Mesothelial cell of epicardium (in vitro differentiated cells): ENCODE measurements at regions not wholly inside any gene's neighbourhood (a gene's known extent, or its start where the extent isn't known, plus 50 kb on each side); places are given as distances from the start of the nearest gene placed in this dataset.

Experiments
- DNase-seq, 2 experiments: peaks; one replicate each; pipeline ENCODE4 v3.0.0; 2021; ENCODE audit warnings: low spot score in 2 of 2; ENCODE audit not compliant: unreplicated experiment in 2 of 2
- H3K27ac Mint-ChIP-seq: 2 replicates; pipeline ENCODE4 v1.8.0; 2021; ENCODE audit warnings: mixed read lengths
- H3K27me3 Mint-ChIP-seq: 2 replicates; pipeline ENCODE4 v1.8.0; 2021; ENCODE audit warnings: low read depth, mixed read lengths
- H3K36me3 Mint-ChIP-seq: 2 replicates; pipeline ENCODE4 v1.8.0; 2021; ENCODE audit warnings: mixed read lengths
- H3K4me1 Mint-ChIP-seq: 2 replicates; pipeline ENCODE4 v1.8.0; 2021; ENCODE audit warnings: mixed read lengths
- H3K4me3 Mint-ChIP-seq: 2 replicates; pipeline ENCODE4 v1.8.0; 2021; ENCODE audit warnings: mild to moderate bottlenecking, moderate library complexity, mixed read lengths
- H3K9me3 Mint-ChIP-seq: 2 replicates; pipeline ENCODE4 v1.8.0; 2021; ENCODE audit warnings: mixed read lengths
- CTCF ChIP-seq: fragments of 200-600 bp; sonication (generic); IDR thresholded peaks from one replicate; pipeline ENCODE4 v1.5.0; 2021; ENCODE audit warnings: antibody characterized with exemption; ENCODE audit not compliant: unreplicated experiment

GRCh38 chr16:51035711-51036110 lies 115.4 kb downstream of the SALL1 start:
- Mint-ChIP-seq H3K27ac (no peak overlapping the region), H3K4me3 (no peak overlapping the region), H3K4me1 (no peaks in the 10 kb centered on the region), H3K36me3 (no peaks in the 10 kb centered on the region), H3K9me3 (no peaks in the 10 kb centered on the region), H3K27me3 (peaks cover 29% of the 10 kb centered on the region)
- no peak for TF ChIP-seq CTCF
- DNase-seq, result no peak

GRCh38 chr16:51035110-51035498 lies 116.0 kb downstream of the SALL1 start:
- no peaks in the 10 kb centered on the region for H3K9me3 Mint-ChIP-seq
- no peaks in the 10 kb centered on the region for H3K4me1 Mint-ChIP-seq
- H3K36me3 Mint-ChIP-seq, result no peaks in the 10 kb centered on the region
- H3K4me3 Mint-ChIP-seq, result no peak overlapping the region
- H3K27ac Mint-ChIP-seq, result no peak overlapping the region
- no peak for DNase-seq
- no peak for TF ChIP-seq CTCF
- H3K27me3 Mint-ChIP-seq, result peaks cover 25% of the 10 kb centered on the region

- H3K27ac Mint-ChIP-seq, result no peak overlapping the region
- no peak overlapping the region for H3K4me3 Mint-ChIP-seq
- no peak for DNase-seq
- no peaks in the 10 kb centered on the region for H3K9me3 Mint-ChIP-seq
- no peak for TF ChIP-seq CTCF
- H3K4me1 Mint-ChIP-seq, result no peaks in the 10 kb centered on the region
- H3K27me3 Mint-ChIP-seq, result peaks cover 22% of the 10 kb centered on the region
- H3K36me3 Mint-ChIP-seq, result no peaks in the 10 kb centered on the region
Observed at GRCh38 chr16:51034481-51035109, 116.5 kb downstream of the SALL1 start.

GRCh38 chr16:51031598-51031997 lies 119.5 kb downstream of the SALL1 start:
- TF ChIP-seq CTCF, result no peak
- H3K4me1 Mint-ChIP-seq, result no peaks in the 10 kb centered on the region
- H3K4me3 Mint-ChIP-seq, result no peak overlapping the region
- H3K36me3 Mint-ChIP-seq, result no peaks in the 10 kb centered on the region
- no peaks in the 10 kb centered on the region for H3K9me3 Mint-ChIP-seq
- DNase-seq, result no peak
- peaks cover 7% of the 10 kb centered on the region for H3K27me3 Mint-ChIP-seq
- H3K27ac Mint-ChIP-seq, result no peak overlapping the region

- no peak for DNase-seq
- H3K9me3 Mint-ChIP-seq, result no peaks in the 10 kb centered on the region
- no peaks in the 10 kb centered on the region for H3K4me1 Mint-ChIP-seq
- H3K36me3 Mint-ChIP-seq, result no peaks in the 10 kb centered on the region
- TF ChIP-seq CTCF, result no peak
- peaks cover 8% of the 10 kb centered on the region for H3K27me3 Mint-ChIP-seq
- no peak overlapping the region for H3K4me3 Mint-ChIP-seq
- H3K27ac Mint-ChIP-seq, result no peak overlapping the region
Observed at GRCh38 chr16:51030516-51030915, 120.6 kb downstream of the SALL1 start.
